ENCODE measurements at regions not wholly inside any gene's neighbourhood (a gene's known extent, or its start where the extent isn't known, plus 50 kb on each side); places are given as distances from the start of the nearest gene placed in this dataset.

GRCh38 chr4:13143222-13144070 is 340.7 kb downstream of the RAB28 start:
- H3K4me1 Mint-ChIP-seq (ENCODE audit: low read depth): no peaks in the 10 kb centered on the region
- no peaks in the 10 kb centered on the region for H3K36me3 Mint-ChIP-seq (ENCODE audit: low read depth)
- no peak overlapping the region for H3K4me3 Mint-ChIP-seq
- H3K27me3 Mint-ChIP-seq: no peaks in the 10 kb centered on the region
- no peak overlapping the region for H3K27ac Mint-ChIP-seq
- no peaks in the 10 kb centered on the region for H3K9me3 Mint-ChIP-seq

- no peaks in the 10 kb centered on the region for H3K4me1 Mint-ChIP-seq (ENCODE audit: low read depth)
- H3K27ac Mint-ChIP-seq: no peak overlapping the region
- H3K36me3 Mint-ChIP-seq (ENCODE audit: low read depth): no peaks in the 10 kb centered on the region
- no peaks in the 10 kb centered on the region for H3K27me3 Mint-ChIP-seq
- H3K9me3 Mint-ChIP-seq: no peaks in the 10 kb centered on the region
- H3K4me3 Mint-ChIP-seq: no peak overlapping the region
These were observed 341.4 kb downstream of the RAB28 start for GRCh38 chr4:13142726-13143125.

DNA sequence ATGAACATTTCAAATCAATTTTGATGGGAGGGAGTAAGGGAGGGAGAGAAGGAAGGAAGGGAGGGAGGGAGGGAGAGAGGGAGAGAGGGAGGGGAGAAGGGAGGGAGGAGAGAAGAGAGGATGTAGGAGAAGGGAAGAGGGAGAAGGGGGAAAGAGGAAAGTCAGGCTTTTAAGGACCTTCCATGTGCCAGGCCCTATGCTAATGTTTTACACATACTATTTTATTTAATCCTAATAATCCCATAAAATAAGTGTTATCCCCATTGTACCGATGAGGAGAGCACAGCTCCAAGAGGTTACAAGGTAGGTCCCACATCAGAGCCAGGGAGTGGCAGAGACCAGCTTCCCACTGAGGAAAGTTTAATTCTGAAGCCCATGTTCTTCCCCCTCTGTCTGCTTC is 341.9 kb downstream of the RAB28 start:
- Mint-ChIP-seq H3K27me3 (no peaks in the 10 kb centered on the region), H3K27ac (no peak overlapping the region), H3K4me1 (ENCODE audit: low read depth) (no peaks in the 10 kb centered on the region), H3K36me3 (ENCODE audit: low read depth) (no peaks in the 10 kb centered on the region), H3K4me3 (no peak overlapping the region), H3K9me3 (no peaks in the 10 kb centered on the region)

DNA sequence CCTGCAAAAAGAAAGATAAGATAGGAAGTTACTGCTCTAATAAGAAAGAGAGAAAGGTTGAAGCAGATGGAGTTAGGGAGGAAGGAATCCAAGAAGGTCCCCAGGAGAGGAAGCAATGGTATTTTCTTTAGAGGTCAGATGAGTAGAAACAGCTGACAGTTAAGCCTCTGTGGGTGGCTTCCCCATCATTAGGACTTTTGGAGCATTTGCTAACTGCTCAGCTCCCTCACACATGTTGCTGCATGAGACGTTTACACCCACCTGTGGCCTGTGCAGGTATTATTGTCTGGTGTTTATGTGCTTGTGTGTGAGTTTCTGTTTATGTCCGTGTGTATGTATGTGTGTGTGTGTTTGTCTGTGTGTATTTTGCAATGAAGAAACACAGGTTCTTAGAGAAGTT is 346.8 kb downstream of the RAB28 start:
- H3K9me3 Mint-ChIP-seq: peaks cover 6% of the 10 kb centered on the region
- no peaks in the 10 kb centered on the region for H3K36me3 Mint-ChIP-seq (ENCODE audit: low read depth)
- no peaks in the 10 kb centered on the region for H3K27me3 Mint-ChIP-seq
- H3K4me3 Mint-ChIP-seq: no peak overlapping the region
- no peak overlapping the region for H3K27ac Mint-ChIP-seq
- H3K4me1 Mint-ChIP-seq (ENCODE audit: low read depth): no peaks in the 10 kb centered on the region

DNA sequence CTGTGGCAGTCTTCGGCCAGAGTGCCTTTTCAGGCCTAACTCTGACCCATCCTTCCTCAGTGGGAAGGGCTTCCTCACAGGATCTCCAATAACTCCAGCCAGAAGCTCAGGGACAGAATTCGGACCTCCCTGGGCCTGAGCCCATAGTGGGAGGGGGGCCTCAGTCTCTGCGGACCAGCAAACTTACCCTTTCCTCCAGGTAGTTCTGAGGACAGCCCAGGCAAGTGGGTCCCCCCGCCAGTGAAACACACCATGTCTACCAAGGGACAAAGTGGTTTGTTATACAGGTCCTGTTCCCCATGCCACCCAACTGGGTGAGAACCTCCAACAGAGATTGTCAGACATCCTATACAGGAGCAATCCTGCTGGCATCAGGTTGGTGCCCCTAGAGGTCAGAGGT is 350.4 kb downstream of the RAB28 start:
- Mint-ChIP-seq H3K4me3 (no peak overlapping the region), H3K27me3 (no peaks in the 10 kb centered on the region), H3K9me3 (peaks cover 6% of the 10 kb centered on the region), H3K4me1 (ENCODE audit: low read depth) (no peaks in the 10 kb centered on the region), H3K36me3 (ENCODE audit: low read depth) (no peaks in the 10 kb centered on the region), H3K27ac (no peak overlapping the region)

DNA sequence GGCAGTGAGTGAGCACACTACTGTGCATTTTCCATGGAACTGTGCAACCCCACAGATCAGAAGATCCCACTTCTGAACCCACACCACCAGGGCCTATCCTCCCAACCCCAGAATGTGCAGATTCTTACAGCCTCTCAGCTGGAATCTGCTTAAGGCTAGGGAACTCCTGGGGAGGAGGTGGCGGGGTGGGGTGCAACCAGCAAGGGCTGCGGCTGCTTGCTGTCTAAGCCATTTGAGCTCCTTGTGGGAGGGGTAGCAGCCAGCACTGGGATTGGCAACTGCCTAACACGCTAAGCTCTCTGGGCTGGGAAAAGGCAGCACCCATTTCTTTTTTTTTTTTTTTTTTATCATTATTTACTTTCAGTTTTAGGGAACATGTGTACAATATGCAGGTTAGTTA is 353.3 kb downstream of the RAB28 start:
- Mint-ChIP-seq H3K9me3 (peaks cover 6% of the 10 kb centered on the region), H3K27ac (no peak overlapping the region), H3K36me3 (ENCODE audit: low read depth) (no peaks in the 10 kb centered on the region), H3K27me3 (no peaks in the 10 kb centered on the region), H3K4me3 (no peak overlapping the region), H3K4me1 (ENCODE audit: low read depth) (no peaks in the 10 kb centered on the region)

DNA sequence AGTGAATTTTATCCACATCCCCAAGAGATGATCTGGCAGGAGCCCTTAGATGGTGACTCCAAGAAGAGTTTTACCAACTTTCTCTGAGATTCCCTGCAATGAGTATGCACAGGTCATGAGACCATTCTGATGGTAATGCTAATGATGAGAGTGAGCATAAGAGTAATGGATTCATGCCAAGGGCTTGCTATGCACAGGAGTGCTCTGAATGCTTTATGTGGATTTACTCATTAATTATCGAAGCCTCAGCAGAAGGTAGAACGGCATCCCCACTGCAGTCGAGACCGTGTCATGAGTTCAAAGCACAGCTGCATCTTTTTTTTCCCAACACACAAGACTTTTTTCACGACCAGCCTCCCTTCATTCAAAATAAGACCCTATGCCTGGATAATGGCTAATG is 355.0 kb downstream of the RAB28 start:
- no peak overlapping the region for H3K4me3 Mint-ChIP-seq

GRCh38 chr4:13126976-13127910 is 356.9 kb downstream of the RAB28 start:
- Mint-ChIP-seq H3K36me3 (ENCODE audit: low read depth) (no peaks in the 10 kb centered on the region), H3K27ac (no peak overlapping the region), H3K9me3 (no peaks in the 10 kb centered on the region), H3K4me1 (ENCODE audit: low read depth) (no peaks in the 10 kb centered on the region), H3K4me3 (no peak overlapping the region), H3K27me3 (no peaks in the 10 kb centered on the region)

More for the DNA sequence above, 355.0 kb downstream of the RAB28 start:
- no peaks in the 10 kb centered on the region for H3K27me3 Mint-ChIP-seq
- H3K9me3 Mint-ChIP-seq: no peaks in the 10 kb centered on the region
- H3K4me1 Mint-ChIP-seq (ENCODE audit: low read depth): no peaks in the 10 kb centered on the region
- no peaks in the 10 kb centered on the region for H3K36me3 Mint-ChIP-seq (ENCODE audit: low read depth)
- H3K27ac Mint-ChIP-seq: no peak overlapping the region

- Mint-ChIP-seq H3K27me3 (no peaks in the 10 kb centered on the region), H3K36me3 (ENCODE audit: low read depth) (no peaks in the 10 kb centered on the region), H3K4me1 (ENCODE audit: low read depth) (no peaks in the 10 kb centered on the region), H3K27ac (no peak overlapping the region), H3K9me3 (no peaks in the 10 kb centered on the region), H3K4me3 (no peak overlapping the region)
These were observed 365.5 kb downstream of the RAB28 start for GRCh38 chr4:13118633-13119032.

GRCh38 chr4:13117185-13117584 is 367.0 kb downstream of the RAB28 start:
- no peak overlapping the region for H3K4me3 Mint-ChIP-seq
- H3K27ac Mint-ChIP-seq: no peak overlapping the region
- H3K4me1 Mint-ChIP-seq (ENCODE audit: low read depth): no peaks in the 10 kb centered on the region
- H3K27me3 Mint-ChIP-seq: no peaks in the 10 kb centered on the region
- peaks cover 2% of the 10 kb centered on the region for H3K9me3 Mint-ChIP-seq
- H3K36me3 Mint-ChIP-seq (ENCODE audit: low read depth): no peaks in the 10 kb centered on the region

DNA sequence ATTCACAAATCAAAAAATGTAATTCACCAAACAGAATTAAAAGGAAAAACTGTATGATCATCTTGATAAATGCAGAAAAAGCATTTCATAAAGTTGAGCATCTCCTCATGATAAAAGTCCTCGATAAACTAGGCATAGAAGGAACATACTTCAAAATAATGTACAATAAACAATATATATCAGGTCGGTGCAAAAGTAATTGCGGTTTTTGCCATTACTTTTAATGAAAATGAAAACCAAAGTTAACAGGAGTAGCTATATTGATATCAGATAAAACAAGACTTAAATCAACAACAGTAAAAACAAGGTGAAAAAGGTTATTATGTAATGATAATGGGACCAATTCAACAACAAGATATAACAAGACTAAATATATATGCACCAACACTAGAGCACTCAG is 372.1 kb downstream of the RAB28 start:
- H3K4me1 Mint-ChIP-seq (ENCODE audit: low read depth): no peaks in the 10 kb centered on the region
- H3K4me3 Mint-ChIP-seq: no peak overlapping the region
- H3K36me3 Mint-ChIP-seq (ENCODE audit: low read depth): peaks cover 8% of the 10 kb centered on the region
- H3K9me3 Mint-ChIP-seq: peaks cover 35% of the 10 kb centered on the region
- no peak overlapping the region for H3K27ac Mint-ChIP-seq
- no peaks in the 10 kb centered on the region for H3K27me3 Mint-ChIP-seq

DNA sequence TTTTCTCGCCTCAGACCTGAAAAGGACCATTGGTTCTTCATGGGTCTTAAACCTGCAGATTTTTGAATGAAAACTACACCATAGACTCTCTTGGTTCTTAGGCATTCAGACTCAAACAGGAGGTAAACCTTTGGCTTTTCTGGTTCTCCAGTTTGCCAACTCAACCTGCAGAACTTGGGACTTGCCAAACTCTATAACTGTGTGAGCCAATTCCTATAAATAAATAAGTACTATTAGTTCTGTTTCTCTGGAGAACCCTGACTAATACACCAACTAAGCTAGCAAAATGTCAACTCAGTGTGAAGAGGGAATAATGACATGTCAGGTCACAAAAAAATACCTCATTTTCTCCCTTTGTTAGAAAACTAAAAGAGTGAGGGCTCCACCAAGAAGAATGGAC is 374.6 kb downstream of the RAB28 start:
- Mint-ChIP-seq H3K36me3 (ENCODE audit: low read depth) (peaks cover 8% of the 10 kb centered on the region), H3K4me1 (ENCODE audit: low read depth) (no peaks in the 10 kb centered on the region), H3K9me3 (peaks cover 35% of the 10 kb centered on the region), H3K27me3 (no peaks in the 10 kb centered on the region), H3K27ac (no peak overlapping the region), H3K4me3 (no peak overlapping the region)

DNA sequence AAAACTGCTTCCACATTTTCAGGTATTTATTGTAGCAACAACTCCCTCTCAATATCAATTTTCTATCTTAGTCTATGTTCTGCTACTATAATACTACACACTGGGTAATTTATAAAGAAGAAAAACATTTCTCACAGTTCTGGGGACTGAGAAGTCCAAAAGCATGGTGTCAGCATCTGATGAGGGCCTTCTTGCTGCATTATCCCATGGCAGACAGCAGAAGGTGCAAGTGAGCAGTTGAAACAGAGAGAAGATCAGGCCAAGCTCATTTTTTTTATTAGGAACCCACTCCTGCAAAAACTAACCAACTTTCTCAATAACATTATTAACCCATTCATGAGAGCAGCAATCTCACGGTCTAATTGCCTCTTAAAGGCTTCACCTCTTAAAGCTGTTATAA is 376.0 kb downstream of the RAB28 start:
- Mint-ChIP-seq H3K27ac (no peak overlapping the region), H3K27me3 (no peaks in the 10 kb centered on the region), H3K4me1 (ENCODE audit: low read depth) (no peaks in the 10 kb centered on the region), H3K36me3 (ENCODE audit: low read depth) (peaks cover 8% of the 10 kb centered on the region), H3K9me3 (peaks cover 35% of the 10 kb centered on the region), H3K4me3 (no peak overlapping the region)

- no peak overlapping the region for H3K27ac Mint-ChIP-seq
- H3K36me3 Mint-ChIP-seq (ENCODE audit: low read depth): peaks cover 8% of the 10 kb centered on the region
- peaks cover 23% of the 10 kb centered on the region for H3K9me3 Mint-ChIP-seq
- H3K4me1 Mint-ChIP-seq (ENCODE audit: low read depth): no peaks in the 10 kb centered on the region
- no peak overlapping the region for H3K4me3 Mint-ChIP-seq
- no peaks in the 10 kb centered on the region for H3K27me3 Mint-ChIP-seq
These were observed 380.6 kb downstream of the RAB28 start for GRCh38 chr4:13103382-13104015.

Measured in stimulated activated naive CD8-positive, alpha-beta T cell treated with anti-CD3 and anti-CD28 coated beads, Interleukin-15, Interleukin-2, amounts not matched to agents 100 ng/mL and 50 ng/mL, for 24 hours (primary cell).